Fibroblast of lung (primary cell): ENCODE measurements at regions not wholly inside any gene's neighbourhood (a gene's known extent, or its start where the extent isn't known, plus 50 kb on each side); places are given as distances from the start of the nearest gene placed in this dataset.

Source experiments
- CTCF ChIP-seq, 2 donors: IDR thresholded peaks in 1 of 2; conservative IDR thresholded peaks in 1 of 2; 1 replicate in 1 of 2; 2 replicates in 1 of 2; pipeline ENCODE4 v1.5.1; 2011 to 2012; ENCODE audit warnings: low read length in 2 of 2, control low read depth in 1 of 2, inconsistent platforms in 1 of 2, low read depth in 1 of 2, mild to moderate bottlenecking in 1 of 2
- EZH2 ChIP-seq: IDR thresholded peaks from 2 replicates; pipeline ENCODE4 v1.5.1; 2012; ENCODE audit warnings: low read length, control low read depth, mild to moderate bottlenecking; ENCODE audit errors: missing control alignments

DNA sequence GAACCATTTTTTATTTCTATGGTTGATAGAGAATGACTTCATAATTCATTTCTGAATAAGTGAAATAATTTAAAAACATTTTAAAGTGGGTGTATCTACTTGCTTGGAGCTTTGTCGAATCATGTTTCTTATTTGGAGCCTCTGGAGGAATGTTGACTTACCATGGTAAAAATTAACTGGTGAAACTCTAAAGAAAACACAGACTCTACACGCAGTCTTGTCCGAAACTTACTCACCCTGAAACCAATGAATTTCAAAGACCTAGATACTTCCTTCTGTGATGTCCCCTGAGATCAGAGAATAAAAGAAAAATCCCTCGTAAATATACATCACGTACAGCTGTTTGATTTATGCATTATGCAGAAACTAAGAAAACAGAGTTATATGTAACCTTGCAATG is 665.2 kb upstream of the NRXN1 start:
- TF ChIP-seq EZH2 (no peak), CTCF (conservative IDR thresholded peaks at IDR 0.05 in 1 of 2, IDR thresholded peaks at IDR 0.05 in 1 of 2; ENCODE audit: low read depth in 1 of 2, low read length in 2 of 2) (no peak)
